Ascending aorta (tissue), 2 donors: ENCODE measurements at regions not wholly inside any gene's neighbourhood (a gene's known extent, or its start where the extent isn't known, plus 50 kb on each side); places are given as distances from the start of the nearest gene placed in this dataset.

Source experiments
- DNase-seq, 2 donors: peaks; one replicate each; pipeline ENCODE4 v3.0.0-alpha.2; 2019; ENCODE audit warnings: low spot score in 2 of 2
- H3K27ac ChIP-seq, 2 donors: fragments of 200-600 bp; sonication (generic); one replicate each; pipeline ENCODE4 v1.5.1; 2016 to 2017; ENCODE audit warnings: mild to moderate bottlenecking in 1 of 2
- H3K27me3 ChIP-seq: fragments of 200-600 bp; sonication (generic); one replicate; pipeline ENCODE4 v1.5.1; 2017
- H3K36me3 ChIP-seq, 2 donors: fragments of 200-600 bp; sonication (generic); one replicate each; pipeline ENCODE4 v1.5.1; 2016
- H3K4me1 ChIP-seq, 2 donors: fragments of 200-600 bp; sonication (generic); one replicate each; pipeline ENCODE4 v1.5.1; 2016 to 2017; ENCODE audit warnings: mild to moderate bottlenecking in 1 of 2
- H3K4me3 ChIP-seq, 2 donors: fragments of 200-600 bp; sonication (generic); one replicate each; pipeline ENCODE4 v1.5.1; 2016 to 2017; ENCODE audit warnings: mild to moderate bottlenecking in 1 of 2
- H3K9me3 ChIP-seq, 2 donors: fragments of 200-600 bp; sonication (generic); one replicate each; pipeline ENCODE4 v1.5.1; 2016
- CTCF ChIP-seq, 3 experiments: fragments of 200-600 bp in 2 of 3; fragments of 450-650 bp in 1 of 3; sonication (generic) in 2 of 3; IDR thresholded peaks; one replicate each; pipeline ENCODE4 v1.5.1; 2016 to 2019; ENCODE audit warnings: antibody characterized with exemption in 3 of 3, mild to moderate bottlenecking in 1 of 3, moderate library complexity in 1 of 3
- intact Hi-C: fragments of 100-400 bp; cut with DNase I; formaldehyde crosslinking; loops from one replicate; pipeline ENCODE4 v1.15.1; 2023

- intact Hi-C loops, result no loop called here
- Histone ChIP-seq H3K27ac (no peak overlapping the region), H3K4me1 (no peaks in the 10 kb centered on the region), H3K9me3 (no peaks in the 10 kb centered on the region), H3K4me3 (no peak overlapping the region), H3K27me3 (no peaks in the 10 kb centered on the region), H3K36me3 (no peaks in the 10 kb centered on the region)
- no peak for DNase-seq
- no peak for TF ChIP-seq CTCF (IDR thresholded peaks at IDR 0.05)
These were observed 279.6 kb downstream of the SOX9 start for GRCh38 chr17:72400488-72400827.

GRCh38 chr17:72400863-72401262, 280.0 kb downstream of the SOX9 start:
- no peak for DNase-seq
- intact Hi-C loops, result no loop called here
- Histone ChIP-seq H3K4me1 (no peaks in the 10 kb centered on the region), H3K9me3 (no peaks in the 10 kb centered on the region), H3K36me3 (no peaks in the 10 kb centered on the region), H3K4me3 (no peak overlapping the region), H3K27ac (no peak overlapping the region), H3K27me3 (no peaks in the 10 kb centered on the region)
- no peak for TF ChIP-seq CTCF (IDR thresholded peaks at IDR 0.05)

GRCh38 chr17:72401883-72402726, 281.3 kb downstream of the SOX9 start:
- intact Hi-C loops, result no loop called here
- Histone ChIP-seq H3K27ac (no peak overlapping the region), H3K27me3 (no peaks in the 10 kb centered on the region), H3K9me3 (no peaks in the 10 kb centered on the region), H3K36me3 (no peaks in the 10 kb centered on the region), H3K4me3 (no peak overlapping the region), H3K4me1 (no peaks in the 10 kb centered on the region)
- TF ChIP-seq CTCF (IDR thresholded peaks at IDR 0.05), result no peak
- DNase-seq, result no peak

- Histone ChIP-seq H3K27me3 (no peaks in the 10 kb centered on the region), H3K4me1 (no peaks in the 10 kb centered on the region), H3K36me3 (no peaks in the 10 kb centered on the region), H3K9me3 (no peaks in the 10 kb centered on the region), H3K4me3 (no peak overlapping the region), H3K27ac (no peak overlapping the region)
- intact Hi-C loops, result no loop called here
- no peak for DNase-seq
- TF ChIP-seq CTCF (IDR thresholded peaks at IDR 0.05), result no peak
These were observed 281.9 kb downstream of the SOX9 start for GRCh38 chr17:72402727-72403210.

GRCh38 chr17:72403713-72404209, 282.9 kb downstream of the SOX9 start:
- no peaks in the 10 kb centered on the region for H3K27me3 ChIP-seq
- H3K4me1 ChIP-seq, result no peaks in the 10 kb centered on the region
- intact Hi-C loops, result no loop called here
- H3K4me3 ChIP-seq, result no peak overlapping the region
- DNase-seq, result no peak
- no peaks in the 10 kb centered on the region for H3K9me3 ChIP-seq
- TF ChIP-seq CTCF (IDR thresholded peaks at IDR 0.05), result no peak
- H3K27ac ChIP-seq, result no peak overlapping the region
- no peaks in the 10 kb centered on the region for H3K36me3 ChIP-seq
